Keratinocyte (primary cell): ENCODE measurements at regions not wholly inside any gene's neighbourhood (a gene's known extent, or its start where the extent isn't known, plus 50 kb on each side); places are given as distances from the start of the nearest gene placed in this dataset.
"Not testable (repeated sequence)": the region's sequence is repeated elsewhere in the genome, so short reads cannot be mapped to it uniquely, and the experiment has no call there.

Experiments
- EZH2 ChIP-seq: IDR thresholded peaks from one replicate; pipeline ENCODE4 v1.6.1; 2012; ENCODE audit warnings: inconsistent platforms, mild to moderate bottlenecking, low read length, moderate library complexity
- TF ChIP-seq, protein P1 (sequence below), 3 experiments: IDR thresholded peaks in 1 of 3; conservative IDR thresholded peaks in 1 of 3; optimal IDR thresholded peaks in 1 of 3; 2 replicates in 2 of 3; 3 replicates in 1 of 3; pipeline versions ENCODE3 to v1.5.1; 2011; ENCODE audit warnings: low read length in 3 of 3, mild to moderate bottlenecking in 3 of 3, moderate library complexity in 2 of 3, control low read depth in 1 of 3, inconsistent platforms in 1 of 3; ENCODE audit not compliant: insufficient read depth in 2 of 3; ENCODE audit errors: extremely low read depth in 1 of 3

GRCh38 chr5:159807135-159807534 lies 109.1 kb upstream of the ADRA1B start:
- TF ChIP-seq, protein P1, sequence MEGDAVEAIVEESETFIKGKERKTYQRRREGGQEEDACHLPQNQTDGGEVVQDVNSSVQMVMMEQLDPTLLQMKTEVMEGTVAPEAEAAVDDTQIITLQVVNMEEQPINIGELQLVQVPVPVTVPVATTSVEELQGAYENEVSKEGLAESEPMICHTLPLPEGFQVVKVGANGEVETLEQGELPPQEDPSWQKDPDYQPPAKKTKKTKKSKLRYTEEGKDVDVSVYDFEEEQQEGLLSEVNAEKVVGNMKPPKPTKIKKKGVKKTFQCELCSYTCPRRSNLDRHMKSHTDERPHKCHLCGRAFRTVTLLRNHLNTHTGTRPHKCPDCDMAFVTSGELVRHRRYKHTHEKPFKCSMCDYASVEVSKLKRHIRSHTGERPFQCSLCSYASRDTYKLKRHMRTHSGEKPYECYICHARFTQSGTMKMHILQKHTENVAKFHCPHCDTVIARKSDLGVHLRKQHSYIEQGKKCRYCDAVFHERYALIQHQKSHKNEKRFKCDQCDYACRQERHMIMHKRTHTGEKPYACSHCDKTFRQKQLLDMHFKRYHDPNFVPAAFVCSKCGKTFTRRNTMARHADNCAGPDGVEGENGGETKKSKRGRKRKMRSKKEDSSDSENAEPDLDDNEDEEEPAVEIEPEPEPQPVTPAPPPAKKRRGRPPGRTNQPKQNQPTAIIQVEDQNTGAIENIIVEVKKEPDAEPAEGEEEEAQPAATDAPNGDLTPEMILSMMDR (optimal IDR thresholded peaks at IDR 0.05 in 1 of 3, IDR thresholded peaks at IDR 0.05 in 1 of 3, conservative IDR thresholded peaks at IDR 0.05 in 1 of 3; ENCODE audit: extremely low read depth in 1 of 3, insufficient read depth in 2 of 3, low read length in 3 of 3), result not testable (repeated sequence)
- not testable (repeated sequence) for TF ChIP-seq EZH2
